ENCODE measurements at regions not wholly inside any gene's neighbourhood (a gene's known extent, or its start where the extent isn't known, plus 50 kb on each side); places are given as distances from the start of the nearest gene placed in this dataset.

- TF ChIP-seq POLR2AphosphoS5 (IDR thresholded peaks at IDR 0.05), result no peak
- TF ChIP-seq, protein P1, sequence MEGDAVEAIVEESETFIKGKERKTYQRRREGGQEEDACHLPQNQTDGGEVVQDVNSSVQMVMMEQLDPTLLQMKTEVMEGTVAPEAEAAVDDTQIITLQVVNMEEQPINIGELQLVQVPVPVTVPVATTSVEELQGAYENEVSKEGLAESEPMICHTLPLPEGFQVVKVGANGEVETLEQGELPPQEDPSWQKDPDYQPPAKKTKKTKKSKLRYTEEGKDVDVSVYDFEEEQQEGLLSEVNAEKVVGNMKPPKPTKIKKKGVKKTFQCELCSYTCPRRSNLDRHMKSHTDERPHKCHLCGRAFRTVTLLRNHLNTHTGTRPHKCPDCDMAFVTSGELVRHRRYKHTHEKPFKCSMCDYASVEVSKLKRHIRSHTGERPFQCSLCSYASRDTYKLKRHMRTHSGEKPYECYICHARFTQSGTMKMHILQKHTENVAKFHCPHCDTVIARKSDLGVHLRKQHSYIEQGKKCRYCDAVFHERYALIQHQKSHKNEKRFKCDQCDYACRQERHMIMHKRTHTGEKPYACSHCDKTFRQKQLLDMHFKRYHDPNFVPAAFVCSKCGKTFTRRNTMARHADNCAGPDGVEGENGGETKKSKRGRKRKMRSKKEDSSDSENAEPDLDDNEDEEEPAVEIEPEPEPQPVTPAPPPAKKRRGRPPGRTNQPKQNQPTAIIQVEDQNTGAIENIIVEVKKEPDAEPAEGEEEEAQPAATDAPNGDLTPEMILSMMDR (IDR thresholded peaks at IDR 0.05; ENCODE audit: poor library complexity, severe bottlenecking), result no peak
- TF ChIP-seq REST (IDR thresholded peaks at IDR 0.05; ENCODE audit: borderline replicate concordance), result no peak
- no peak for TF ChIP-seq EP300 (conservative IDR thresholded peaks at IDR 0.05; ENCODE audit: poor library complexity, severe bottlenecking)
- no peak for TF ChIP-seq EZH2 (IDR thresholded peaks at IDR 0.05; ENCODE audit: borderline replicate concordance, insufficient read depth, low read length, poor library complexity, severe bottlenecking)
- no peak for TF ChIP-seq SMC3 (conservative IDR thresholded peaks at IDR 0.05; ENCODE audit: poor library complexity)
- no peak for TF ChIP-seq TAF1 (IDR thresholded peaks at IDR 0.05; ENCODE audit: low read depth)
- no peak for TF ChIP-seq MXI1 (conservative IDR thresholded peaks at IDR 0.05; ENCODE audit: poor library complexity, severe bottlenecking)
Observed at GRCh38 chr3:6079011-6079410, 781.9 kb upstream of the GRM7 start.
